GM12891 (cell line): ENCODE measurements at regions not wholly inside any gene's neighbourhood (a gene's known extent, or its start where the extent isn't known, plus 50 kb on each side); places are given as distances from the start of the nearest gene placed in this dataset.

Experiments used
- POLR2A ChIP-seq: IDR thresholded peaks from 2 replicates; pipeline ENCODE4 v1.6.1; 2011; ENCODE audit warnings: low read depth, low read length, control low read depth
- POLR2AphosphoS5 ChIP-seq: IDR thresholded peaks from 2 replicates; pipeline ENCODE4 v1.6.1; 2011; ENCODE audit warnings: low read depth, low read length, control low read depth
- TAF1 ChIP-seq: IDR thresholded peaks from 2 replicates; pipeline ENCODE4 v1.6.1; 2011; ENCODE audit warnings: low read depth, low read length, control low read depth

- TF ChIP-seq POLR2AphosphoS5: no peak
- TF ChIP-seq POLR2A: no peak
- TF ChIP-seq TAF1: no peak
Measured at GRCh38 chr16:55062442-55062841, 131.8 kb downstream of the IRX5 start.
